ENCODE measurements at regions not wholly inside any gene's neighbourhood (a gene's known extent, or its start where the extent isn't known, plus 50 kb on each side); places are given as distances from the start of the nearest gene placed in this dataset. TPM values are rescaled to one million over a fixed set of nuclear protein-coding genes. Genes with fewer than 3 reads are reported as not detected.

GRCh38 chr1:4853904-4854303, 199.5 kb downstream of the AJAP1 start:
- Mint-ChIP-seq H3K4me1 (no peaks in the 10 kb centered on the region), H3K36me3 (no peaks in the 10 kb centered on the region), H3K4me3 (no peak overlapping the region), H3K27ac (no peak overlapping the region), H3K27me3 (no peaks in the 10 kb centered on the region), H3K9me3 (no peaks in the 10 kb centered on the region)
- POLR2A ChIA-PET: no interaction called here
- ATAC-seq (ENCODE audit: low read depth): no peak
- DNase-seq: no peak

- H3K36me3 Mint-ChIP-seq: no peaks in the 10 kb centered on the region
- H3K27ac Mint-ChIP-seq: no peak overlapping the region
- H3K9me3 Mint-ChIP-seq: peaks cover 2% of the 10 kb centered on the region
- POLR2A ChIA-PET: no interaction called here
- no peak overlapping the region for H3K4me3 Mint-ChIP-seq
- peaks cover 2% of the 10 kb centered on the region for H3K27me3 Mint-ChIP-seq
- no peaks in the 10 kb centered on the region for H3K4me1 Mint-ChIP-seq
- no peak for ATAC-seq (ENCODE audit: low read depth)
- no peak for DNase-seq
These were observed 197.1 kb downstream of the AJAP1 start for GRCh38 chr1:4851385-4852065.

GRCh38 chr1:4848431-4848830, 194.0 kb downstream of the AJAP1 start:
- POLR2A ChIA-PET: no interaction called here
- Mint-ChIP-seq H3K36me3 (no peaks in the 10 kb centered on the region), H3K4me1 (no peaks in the 10 kb centered on the region), H3K4me3 (no peak overlapping the region), H3K27ac (no peak overlapping the region), H3K27me3 (peaks cover 4% of the 10 kb centered on the region), H3K9me3 (peaks cover 2% of the 10 kb centered on the region)
- DNase-seq: no peak
- no peak for ATAC-seq (ENCODE audit: low read depth)

GRCh38 chr1:4847711-4848110, 193.3 kb downstream of the AJAP1 start:
- POLR2A ChIA-PET: no interaction called here
- no peak for ATAC-seq (ENCODE audit: low read depth)
- no peaks in the 10 kb centered on the region for H3K4me1 Mint-ChIP-seq
- no peak overlapping the region for H3K4me3 Mint-ChIP-seq
- peaks cover 4% of the 10 kb centered on the region for H3K27me3 Mint-ChIP-seq
- H3K9me3 Mint-ChIP-seq: peaks cover 2% of the 10 kb centered on the region
- H3K27ac Mint-ChIP-seq: no peak overlapping the region
- DNase-seq: no peak
- no peaks in the 10 kb centered on the region for H3K36me3 Mint-ChIP-seq

Small RNAs in the stretch of these regions (microRNA-seq; reads per million reads assigned to microRNA genes)
- gene MIR4417: not detected
